ENCODE measurements at regions not wholly inside any gene's neighbourhood (a gene's known extent, or its start where the extent isn't known, plus 50 kb on each side); places are given as distances from the start of the nearest gene placed in this dataset.
"Not testable (repeated sequence)": the region's sequence is repeated elsewhere in the genome, so short reads cannot be mapped to it uniquely, and the experiment has no call there.

- no peak for DNase-seq (ENCODE audit: extremely low spot score, insufficient read length, low read depth)
- no peak for FAIRE-seq
Observed at GRCh38 chr1:177444997-177445746, 274.4 kb downstream of the BRINP2 start.

- DNase-seq (ENCODE audit: extremely low spot score, insufficient read length, low read depth), result no peak
- FAIRE-seq, result no peak
Observed at GRCh38 chr1:177443003-177443402, 272.2 kb downstream of the BRINP2 start.

GRCh38 chr1:177442584-177442983 is 271.8 kb downstream of the BRINP2 start:
- DNase-seq (ENCODE audit: extremely low spot score, insufficient read length, low read depth), result no peak
- no peak for FAIRE-seq

- FAIRE-seq (no peak), DNase-seq (ENCODE audit: extremely low spot score, insufficient read length, low read depth) (no peak)
Observed at GRCh38 chr1:177441281-177441680, 270.5 kb downstream of the BRINP2 start.

GRCh38 chr1:177440821-177441220 is 270.1 kb downstream of the BRINP2 start:
- DNase-seq (ENCODE audit: extremely low spot score, insufficient read length, low read depth) (no peak), FAIRE-seq (no peak)

- FAIRE-seq (no peak), DNase-seq (ENCODE audit: extremely low spot score, insufficient read length, low read depth) (no peak)
Observed at GRCh38 chr1:177439301-177439700, 268.5 kb downstream of the BRINP2 start.

- FAIRE-seq (no peak), DNase-seq (ENCODE audit: extremely low spot score, insufficient read length, low read depth) (no peak)
Observed at GRCh38 chr1:177435364-177435763, 264.6 kb downstream of the BRINP2 start.

GRCh38 chr1:177432897-177433296 is 262.1 kb downstream of the BRINP2 start:
- DNase-seq (ENCODE audit: extremely low spot score, insufficient read length, low read depth), result no peak
- FAIRE-seq, result no peak

- no peak for FAIRE-seq
- no peak for DNase-seq (ENCODE audit: extremely low spot score, insufficient read length, low read depth)
Observed at GRCh38 chr1:177431123-177431522, 260.4 kb downstream of the BRINP2 start.

GRCh38 chr1:177429234-177429633 is 258.5 kb downstream of the BRINP2 start:
- DNase-seq (ENCODE audit: extremely low spot score, insufficient read length, low read depth) (no peak), FAIRE-seq (no peak)

- FAIRE-seq (no peak), DNase-seq (ENCODE audit: extremely low spot score, insufficient read length, low read depth) (no peak)
Observed at GRCh38 chr1:177427811-177428210, 257.1 kb downstream of the BRINP2 start.

GRCh38 chr1:177426497-177426896 is 255.7 kb downstream of the BRINP2 start:
- no peak for DNase-seq (ENCODE audit: extremely low spot score, insufficient read length, low read depth)
- FAIRE-seq, result no peak

GRCh38 chr1:177425199-177425598 is 254.4 kb downstream of the BRINP2 start:
- no peak for FAIRE-seq
- no peak for DNase-seq (ENCODE audit: extremely low spot score, insufficient read length, low read depth)

- DNase-seq (ENCODE audit: extremely low spot score, insufficient read length, low read depth), result no peak
- no peak for FAIRE-seq
Observed at GRCh38 chr1:177424744-177425143, 254.0 kb downstream of the BRINP2 start.

GRCh38 chr1:177423090-177423489 is 252.3 kb downstream of the BRINP2 start:
- no peak for FAIRE-seq
- no peak for DNase-seq (ENCODE audit: extremely low spot score, insufficient read length, low read depth)

- DNase-seq (ENCODE audit: extremely low spot score, insufficient read length, low read depth) (no peak), FAIRE-seq (no peak)
Observed at GRCh38 chr1:177413982-177414596, 243.3 kb downstream of the BRINP2 start.

- FAIRE-seq (no peak), DNase-seq (ENCODE audit: extremely low spot score, insufficient read length, low read depth) (no peak)
Observed at GRCh38 chr1:177411381-177411780, 240.6 kb downstream of the BRINP2 start.

- FAIRE-seq (no peak), DNase-seq (ENCODE audit: extremely low spot score, insufficient read length, low read depth) (no peak)
Observed at GRCh38 chr1:177410179-177410766, 239.5 kb downstream of the BRINP2 start.

GRCh38 chr1:177406323-177406722 is 235.6 kb downstream of the BRINP2 start:
- not testable (repeated sequence) for DNase-seq (ENCODE audit: extremely low spot score, insufficient read length, low read depth); FAIRE-seq

- DNase-seq (ENCODE audit: extremely low spot score, insufficient read length, low read depth), result no peak
- no peak for FAIRE-seq
Observed at GRCh38 chr1:177392336-177392735, 221.6 kb downstream of the BRINP2 start.
